Ishikawa (cell line): ENCODE measurements at regions not wholly inside any gene's neighbourhood (a gene's known extent, or its start where the extent isn't known, plus 50 kb on each side); places are given as distances from the start of the nearest gene placed in this dataset.

Source experiments
- CEBPB ChIP-seq: IDR thresholded peaks from 2 replicates; pipeline ENCODE4 v1.6.1; 2012
- CREB1 ChIP-seq: IDR thresholded peaks from 2 replicates; pipeline ENCODE4 v1.6.1; 2012; ENCODE audit warnings: low read depth
- EGR1 ChIP-seq: IDR thresholded peaks from 2 replicates; pipeline ENCODE4 v1.6.1; 2012
- EP300 ChIP-seq: IDR thresholded peaks from 2 replicates; pipeline ENCODE4 v1.6.1; 2012; ENCODE audit warnings: borderline replicate concordance
- FOXM1 ChIP-seq: IDR thresholded peaks from 2 replicates; pipeline ENCODE4 v1.6.1; 2012; ENCODE audit warnings: low read depth, borderline replicate concordance
- MAX ChIP-seq: IDR thresholded peaks from 2 replicates; pipeline ENCODE4 v1.6.1; 2012
- NFIC ChIP-seq: IDR thresholded peaks from 2 replicates; pipeline ENCODE4 v1.6.1; 2012
- RAD21 ChIP-seq: IDR thresholded peaks from 2 replicates; pipeline ENCODE4 v1.6.1; 2012; ENCODE audit warnings: low read depth
- TAF1 ChIP-seq: IDR thresholded peaks from 2 replicates; pipeline ENCODE4 v1.6.1; 2012; ENCODE audit warnings: low read depth, mild to moderate bottlenecking
- TCF12 ChIP-seq: IDR thresholded peaks from 2 replicates; pipeline ENCODE4 v1.6.1; 2012; ENCODE audit warnings: low read depth
- TEAD4 ChIP-seq: IDR thresholded peaks from 2 replicates; pipeline ENCODE4 v1.6.1; 2012
- USF1 ChIP-seq: IDR thresholded peaks from 2 replicates; pipeline ENCODE4 v1.6.1; 2012
- YY1 ChIP-seq: IDR thresholded peaks from 2 replicates; pipeline ENCODE4 v1.6.1; 2012; ENCODE audit warnings: low read depth
- ZBTB7A ChIP-seq: IDR thresholded peaks from 2 replicates; pipeline ENCODE4 v1.6.1; 2012; ENCODE audit warnings: low read depth
- TF ChIP-seq, protein P1 (sequence below): IDR thresholded peaks from 2 replicates; pipeline ENCODE4 v1.6.1; 2012; ENCODE audit warnings: low read depth, mild to moderate bottlenecking

- TF ChIP-seq CREB1: no peak
- no peak for TF ChIP-seq TAF1
- TF ChIP-seq CEBPB: no peak
- no peak for TF ChIP-seq USF1
- TF ChIP-seq NFIC: no peak
- TF ChIP-seq MAX: no peak
- TF ChIP-seq EGR1: no peak
- TF ChIP-seq RAD21: no peak
- TF ChIP-seq EP300: no peak
- no peak for TF ChIP-seq ZBTB7A
- TF ChIP-seq FOXM1: no peak
- TF ChIP-seq TCF12: no peak
- TF ChIP-seq TEAD4: no peak
- TF ChIP-seq, protein P1, sequence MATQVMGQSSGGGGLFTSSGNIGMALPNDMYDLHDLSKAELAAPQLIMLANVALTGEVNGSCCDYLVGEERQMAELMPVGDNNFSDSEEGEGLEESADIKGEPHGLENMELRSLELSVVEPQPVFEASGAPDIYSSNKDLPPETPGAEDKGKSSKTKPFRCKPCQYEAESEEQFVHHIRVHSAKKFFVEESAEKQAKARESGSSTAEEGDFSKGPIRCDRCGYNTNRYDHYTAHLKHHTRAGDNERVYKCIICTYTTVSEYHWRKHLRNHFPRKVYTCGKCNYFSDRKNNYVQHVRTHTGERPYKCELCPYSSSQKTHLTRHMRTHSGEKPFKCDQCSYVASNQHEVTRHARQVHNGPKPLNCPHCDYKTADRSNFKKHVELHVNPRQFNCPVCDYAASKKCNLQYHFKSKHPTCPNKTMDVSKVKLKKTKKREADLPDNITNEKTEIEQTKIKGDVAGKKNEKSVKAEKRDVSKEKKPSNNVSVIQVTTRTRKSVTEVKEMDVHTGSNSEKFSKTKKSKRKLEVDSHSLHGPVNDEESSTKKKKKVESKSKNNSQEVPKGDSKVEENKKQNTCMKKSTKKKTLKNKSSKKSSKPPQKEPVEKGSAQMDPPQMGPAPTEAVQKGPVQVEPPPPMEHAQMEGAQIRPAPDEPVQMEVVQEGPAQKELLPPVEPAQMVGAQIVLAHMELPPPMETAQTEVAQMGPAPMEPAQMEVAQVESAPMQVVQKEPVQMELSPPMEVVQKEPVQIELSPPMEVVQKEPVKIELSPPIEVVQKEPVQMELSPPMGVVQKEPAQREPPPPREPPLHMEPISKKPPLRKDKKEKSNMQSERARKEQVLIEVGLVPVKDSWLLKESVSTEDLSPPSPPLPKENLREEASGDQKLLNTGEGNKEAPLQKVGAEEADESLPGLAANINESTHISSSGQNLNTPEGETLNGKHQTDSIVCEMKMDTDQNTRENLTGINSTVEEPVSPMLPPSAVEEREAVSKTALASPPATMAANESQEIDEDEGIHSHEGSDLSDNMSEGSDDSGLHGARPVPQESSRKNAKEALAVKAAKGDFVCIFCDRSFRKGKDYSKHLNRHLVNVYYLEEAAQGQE: no peak
- no peak for TF ChIP-seq YY1
Measured at GRCh38 chr1:221105578-221105977, 226.3 kb downstream of the HLX start.

DNA sequence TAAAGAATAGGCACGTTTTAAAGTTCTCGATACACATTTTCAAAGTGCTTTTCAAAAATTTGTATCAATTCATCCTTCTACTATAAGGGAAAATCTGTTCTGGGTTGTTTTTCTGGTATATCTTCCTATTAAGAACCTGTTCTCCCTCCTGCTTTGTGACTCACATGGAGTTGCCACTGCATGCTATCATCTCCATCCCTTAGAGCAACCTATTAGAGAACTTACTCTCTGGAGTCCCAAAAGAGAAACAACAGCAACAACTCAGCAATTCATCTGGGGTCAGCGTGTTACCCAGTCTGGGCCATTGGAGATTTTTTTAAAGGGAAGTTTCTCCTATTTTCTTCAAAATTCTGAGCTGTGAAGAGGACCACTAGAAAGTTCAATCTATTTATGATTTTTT is 227.4 kb downstream of the HLX start:
- TF ChIP-seq CEBPB (no peak), RAD21 (no peak), MAX (no peak), EP300 (no peak), ZBTB7A (no peak)

DNA sequence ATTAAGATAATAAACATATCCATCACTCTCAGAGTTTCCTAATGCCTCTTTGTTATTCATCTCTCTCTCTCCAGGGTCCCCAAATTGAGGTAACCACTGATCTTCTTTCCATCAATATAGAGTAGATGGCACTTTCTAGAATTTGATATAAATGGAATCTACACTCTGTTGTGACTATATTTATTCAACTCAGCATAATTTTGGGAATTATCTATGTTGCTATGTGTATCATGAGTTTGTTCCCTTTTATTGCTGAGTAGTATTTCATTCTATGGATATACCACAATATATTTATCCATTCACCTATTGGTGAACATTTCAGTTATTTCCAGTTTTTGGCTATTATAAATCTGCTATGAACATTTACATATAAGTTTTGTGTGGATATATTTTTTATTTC is 230.7 kb downstream of the HLX start:
- TF ChIP-seq CEBPB (no peak), EGR1 (no peak)

DNA sequence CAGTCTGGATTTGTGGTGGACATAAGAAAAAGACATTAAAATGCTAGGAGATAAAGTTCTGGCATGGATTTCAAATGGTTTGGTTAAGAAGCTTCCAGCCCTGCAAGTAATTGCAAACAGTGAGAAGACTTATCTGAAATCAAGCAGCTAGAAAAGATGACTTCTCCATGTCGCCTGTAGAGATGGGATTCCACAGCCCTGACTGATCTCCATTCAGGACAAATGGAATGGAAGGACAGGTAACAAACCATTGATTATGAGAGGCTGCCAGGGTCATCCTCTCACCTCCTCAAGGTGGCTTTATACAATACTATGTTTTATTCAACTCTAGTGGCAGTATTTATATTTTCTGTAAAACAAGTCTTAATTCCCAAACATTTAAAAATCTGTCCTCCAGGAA is 237.9 kb downstream of the HLX start:
- TF ChIP-seq USF1: no peak
- no peak for TF ChIP-seq TAF1
- TF ChIP-seq YY1: no peak

DNA sequence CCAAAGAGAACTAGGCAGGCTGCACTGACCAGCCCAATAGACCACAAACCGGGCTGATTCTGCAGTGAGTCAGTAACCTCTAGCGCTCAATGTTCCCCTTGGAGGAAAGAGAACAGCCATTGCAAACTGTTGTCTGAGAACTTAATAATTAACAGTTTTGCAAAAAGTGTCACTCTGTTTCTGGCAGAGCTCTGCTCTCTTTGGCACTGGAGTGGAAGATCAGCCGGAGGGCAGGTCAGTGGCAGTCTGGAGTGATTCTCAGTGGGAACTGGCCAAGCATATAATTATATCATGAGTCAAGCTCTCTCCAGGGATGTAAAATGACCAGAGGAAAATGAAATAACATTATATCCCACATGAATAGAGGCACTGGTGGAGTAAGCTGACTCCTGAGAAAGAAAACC is 238.3 kb downstream of the HLX start:
- TF ChIP-seq YY1: no peak
- TF ChIP-seq TEAD4: no peak
- no peak for TF ChIP-seq USF1
- TF ChIP-seq, protein P1: no peak
- no peak for TF ChIP-seq TCF12
- TF ChIP-seq NFIC: no peak
- TF ChIP-seq CREB1: no peak
- TF ChIP-seq EGR1: no peak
- no peak for TF ChIP-seq MAX

- TF ChIP-seq CEBPB (no peak), RAD21 (no peak), NFIC (no peak), CREB1 (no peak), TAF1 (no peak), ZBTB7A (no peak), YY1 (no peak)
Measured at GRCh38 chr1:221118176-221118937, 239.1 kb downstream of the HLX start.
